Stimulated activated CD8-positive, alpha-beta memory T cell treated with anti-CD3 and anti-CD28 coated beads, Interleukin-12 subunit alpha, Interleukin-12 subunit beta, amount 100 ng/mL, for 4 hours (primary cell): ENCODE measurements at regions not wholly inside any gene's neighbourhood (a gene's known extent, or its start where the extent isn't known, plus 50 kb on each side); places are given as distances from the start of the nearest gene placed in this dataset.

Source experiments
- DNase-seq: peaks from one replicate; pipeline ENCODE4 v3.0.0-alpha.2; 2020; ENCODE audit warnings: low read depth

- no peak for DNase-seq
Measured at GRCh38 chr10:10132009-10132408, 885.7 kb upstream of the CELF2 start.

- DNase-seq = no peak
Measured at GRCh38 chr10:10133281-10133680, 884.4 kb upstream of the CELF2 start.

- DNase-seq = no peak
Measured at GRCh38 chr10:10138685-10139084, 879.0 kb upstream of the CELF2 start.

GRCh38 chr10:10141782-10142382 is 875.8 kb upstream of the CELF2 start:
- DNase-seq = no peak

- no peak for DNase-seq
Measured at GRCh38 chr10:10146604-10147003, 871.1 kb upstream of the CELF2 start.

- no peak for DNase-seq
Measured at GRCh38 chr10:10149899-10150298, 867.8 kb upstream of the CELF2 start.

GRCh38 chr10:10156917-10157600 is 860.6 kb upstream of the CELF2 start:
- DNase-seq = no peak

GRCh38 chr10:10160821-10161312 is 856.8 kb upstream of the CELF2 start:
- no peak for DNase-seq

- DNase-seq = no peak
Measured at GRCh38 chr10:10164848-10165247, 852.8 kb upstream of the CELF2 start.

- no peak for DNase-seq
Measured at GRCh38 chr10:10165415-10165814, 852.3 kb upstream of the CELF2 start.

GRCh38 chr10:10178476-10178875 is 839.2 kb upstream of the CELF2 start:
- DNase-seq = no peak

- no peak for DNase-seq
Measured at GRCh38 chr10:10193848-10194247, 823.8 kb upstream of the CELF2 start.

GRCh38 chr10:10196701-10197100 is 821.0 kb upstream of the CELF2 start:
- DNase-seq = no peak

- DNase-seq = no peak
Measured at GRCh38 chr10:10197423-10197822, 820.2 kb upstream of the CELF2 start.

- no peak for DNase-seq
Measured at GRCh38 chr10:10198363-10198762, 819.3 kb upstream of the CELF2 start.

GRCh38 chr10:10204415-10204814 is 813.3 kb upstream of the CELF2 start:
- DNase-seq = no peak

- DNase-seq = no peak
Measured at GRCh38 chr10:10205906-10206305, 811.8 kb upstream of the CELF2 start.

- DNase-seq = no peak
Measured at GRCh38 chr10:10207538-10207937, 810.1 kb upstream of the CELF2 start.

- no peak for DNase-seq
Measured at GRCh38 chr10:10208196-10208595, 809.5 kb upstream of the CELF2 start.

GRCh38 chr10:10209167-10209566 is 808.5 kb upstream of the CELF2 start:
- DNase-seq = no peak

- no peak for DNase-seq
Measured at GRCh38 chr10:10211409-10211808, 806.3 kb upstream of the CELF2 start.

- no peak for DNase-seq
Measured at GRCh38 chr10:10213237-10213636, 804.4 kb upstream of the CELF2 start.

- no peak for DNase-seq
Measured at GRCh38 chr10:10222304-10222841, 795.3 kb upstream of the CELF2 start.

- DNase-seq = no peak
Measured at GRCh38 chr10:10223131-10223530, 794.5 kb upstream of the CELF2 start.
